HG03196 (cell line): ENCODE measurements at regions not wholly inside any gene's neighbourhood (a gene's known extent, or its start where the extent isn't known, plus 50 kb on each side); places are given as distances from the start of the nearest gene placed in this dataset.
"Not testable (repeated sequence)": the region's sequence is repeated elsewhere in the genome, so short reads cannot be mapped to it uniquely, and the experiment has no call there.

Experiments used
- ATAC-seq: cut with Tn5 transposase; IDR thresholded peaks from one replicate; pipeline ENCODE4 v1.9.1; 2021; ENCODE audit not compliant: unreplicated experiment

DNA sequence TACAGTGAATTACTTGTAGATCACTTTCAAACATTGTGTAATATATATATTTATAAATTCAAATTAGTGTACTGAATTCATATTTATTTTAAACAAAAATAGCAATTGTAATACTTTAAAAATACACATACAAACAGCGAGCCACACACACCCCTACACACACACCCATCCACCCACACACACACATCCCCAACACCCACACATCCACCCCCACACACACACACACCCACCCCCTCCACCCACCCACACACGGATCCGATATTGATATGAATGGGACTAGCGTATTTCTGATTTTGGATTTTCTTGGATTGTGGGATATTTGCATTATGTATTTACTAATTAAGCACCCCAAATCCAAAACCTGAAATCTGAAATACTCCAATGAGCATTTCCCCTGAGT lies 451.2 kb downstream of the PCDH7 start:
- no peak for ATAC-seq

- no peak for ATAC-seq
Measured at GRCh38 chr4:31175242-31175910, 455.2 kb downstream of the PCDH7 start.

GRCh38 chr4:31183256-31183655 lies 463.1 kb downstream of the PCDH7 start:
- no peak for ATAC-seq

DNA sequence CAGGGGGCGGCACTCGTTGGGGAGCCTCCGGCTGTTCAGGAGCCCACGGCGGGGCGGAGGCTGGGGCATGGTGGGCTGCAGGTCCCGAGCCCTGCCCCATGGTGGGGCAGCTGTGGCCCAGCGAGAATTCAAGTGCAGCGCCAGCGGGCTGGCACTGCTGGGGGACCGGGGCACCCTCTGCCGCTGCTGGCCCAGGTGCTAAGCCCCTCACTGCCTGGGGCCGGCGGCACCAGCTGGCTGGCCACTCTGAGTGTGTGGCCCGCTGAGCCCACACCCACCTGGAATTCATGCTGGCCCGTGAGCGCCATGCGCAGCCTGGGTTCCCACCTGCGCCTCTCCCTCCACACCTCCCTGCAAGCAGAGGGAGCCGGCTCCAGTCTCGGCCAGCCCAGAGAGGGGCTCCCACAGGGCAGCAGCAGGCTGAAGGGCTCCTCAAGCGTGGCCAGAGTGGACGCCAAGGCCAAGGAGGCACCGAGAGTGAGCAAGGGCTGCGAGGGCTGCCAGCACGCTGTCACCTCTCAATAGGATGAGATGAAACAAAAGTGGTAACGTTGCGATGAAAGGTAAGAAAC lies 464.9 kb downstream of the PCDH7 start:
- ATAC-seq = no peak

DNA sequence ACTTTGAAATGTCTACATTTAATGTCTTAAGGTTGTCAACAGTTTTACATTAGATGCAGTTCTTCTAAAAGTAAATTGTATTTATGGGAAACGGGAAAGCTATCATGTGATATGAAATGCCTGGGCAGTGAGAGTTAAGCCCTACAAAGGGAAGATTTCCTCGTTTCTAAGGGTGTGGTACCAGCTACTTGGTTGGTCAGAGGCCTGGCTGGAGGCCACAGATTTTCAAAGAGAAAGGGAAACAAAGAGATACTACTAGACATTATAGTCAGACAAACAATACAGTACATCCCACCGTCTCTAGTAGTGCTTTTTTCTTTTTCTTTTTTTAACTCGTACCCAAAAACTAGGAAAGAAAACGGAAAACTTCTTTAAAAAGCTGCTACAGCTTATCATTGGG lies 467.8 kb downstream of the PCDH7 start:
- ATAC-seq = no peak

GRCh38 chr4:31189938-31190337 lies 469.8 kb downstream of the PCDH7 start:
- ATAC-seq = no peak

DNA sequence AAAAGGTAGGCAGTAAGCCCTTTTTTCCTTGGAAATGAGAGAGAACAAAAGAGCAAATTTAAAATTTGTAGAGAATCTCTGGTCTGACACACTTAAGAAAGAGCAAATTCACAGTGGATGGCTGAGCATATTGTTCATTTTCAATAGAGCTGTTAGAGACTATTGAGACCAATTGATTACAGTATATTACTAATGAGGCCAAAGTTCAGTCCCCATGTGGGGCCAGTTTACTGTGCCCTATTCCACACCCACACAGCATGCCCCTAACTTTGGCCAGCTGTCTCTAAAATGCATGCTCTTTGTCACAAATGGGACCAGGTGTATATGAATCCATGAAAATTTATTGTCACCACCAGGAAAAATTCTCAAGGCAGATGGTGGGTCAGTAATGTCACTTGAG lies 470.5 kb downstream of the PCDH7 start:
- ATAC-seq = no peak

DNA sequence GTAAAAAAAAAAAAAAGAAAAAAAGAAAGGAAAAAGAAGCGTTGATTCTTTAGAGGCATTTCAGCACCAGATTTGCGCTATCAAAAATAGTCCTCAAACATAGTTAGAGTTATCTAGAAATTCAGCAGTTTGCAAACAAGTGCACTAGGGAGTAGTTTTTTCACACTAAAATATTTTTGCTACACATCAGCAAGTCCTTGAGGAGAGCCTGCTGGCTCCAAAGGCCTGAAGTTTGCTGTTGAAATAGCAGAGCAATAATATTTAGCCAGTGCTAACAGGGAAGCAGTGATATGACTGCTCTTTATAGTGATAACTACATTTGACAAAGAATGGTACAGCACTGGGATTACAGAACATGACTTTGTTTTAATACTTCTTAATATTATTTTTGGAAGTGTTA lies 472.2 kb downstream of the PCDH7 start:
- ATAC-seq = no peak

DNA sequence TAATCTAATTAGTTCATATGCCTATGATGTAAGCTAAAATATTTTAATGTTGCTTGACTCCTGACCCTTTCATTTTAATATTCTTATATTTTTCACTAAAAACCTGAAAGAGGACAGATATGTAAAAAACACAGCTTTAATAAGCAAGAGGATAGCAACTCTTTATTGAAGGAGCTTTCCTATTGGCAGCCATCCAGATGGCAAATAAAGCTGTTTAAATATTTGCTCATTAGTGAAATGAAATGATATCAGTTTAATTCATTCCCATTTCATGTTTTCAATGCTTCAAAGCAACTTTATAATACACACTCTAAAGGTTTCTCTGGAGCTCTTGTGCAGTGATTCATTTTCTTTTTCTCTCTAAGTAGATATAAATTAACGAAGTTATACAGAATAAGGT lies 473.4 kb downstream of the PCDH7 start:
- no peak for ATAC-seq

DNA sequence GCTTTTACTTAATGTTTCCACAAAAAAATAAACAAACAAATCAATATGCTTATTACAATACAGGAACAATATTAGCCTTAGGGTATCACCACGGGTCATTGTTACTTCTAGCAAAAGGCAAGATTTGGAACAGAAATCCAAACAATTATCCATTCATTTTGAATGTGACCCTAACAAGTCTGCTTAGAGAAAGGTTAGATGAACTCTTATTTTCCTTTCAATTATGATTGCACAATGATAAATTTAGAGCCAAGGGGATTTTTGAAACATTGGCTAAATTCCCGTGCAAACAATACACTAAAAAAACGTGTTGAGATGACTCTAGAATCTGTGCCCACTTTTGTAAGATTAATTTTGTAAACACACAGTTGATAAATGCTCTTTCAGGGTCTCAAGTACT lies 474.7 kb downstream of the PCDH7 start:
- ATAC-seq = no peak

GRCh38 chr4:31199644-31200043 lies 479.5 kb downstream of the PCDH7 start:
- no peak for ATAC-seq

DNA sequence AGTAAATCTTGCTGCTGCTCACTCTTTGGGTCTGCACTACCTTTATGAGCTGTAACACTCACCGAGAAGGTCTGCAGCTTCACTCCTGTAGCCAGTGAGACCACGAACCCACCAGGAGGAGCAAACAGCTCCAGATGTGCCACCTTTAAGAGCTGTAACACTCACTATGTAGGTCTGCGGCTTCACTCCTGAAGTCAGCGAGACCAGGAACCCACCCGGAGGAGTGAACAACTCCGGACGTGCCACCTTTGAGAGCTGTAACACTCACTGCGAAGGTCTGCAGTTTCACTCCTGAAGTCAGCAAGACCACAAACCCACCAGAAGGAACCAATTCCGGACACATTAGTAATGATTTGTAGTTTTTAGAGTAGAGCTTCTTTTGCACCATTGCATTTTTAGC lies 481.9 kb downstream of the PCDH7 start:
- ATAC-seq = not testable (repeated sequence)

DNA sequence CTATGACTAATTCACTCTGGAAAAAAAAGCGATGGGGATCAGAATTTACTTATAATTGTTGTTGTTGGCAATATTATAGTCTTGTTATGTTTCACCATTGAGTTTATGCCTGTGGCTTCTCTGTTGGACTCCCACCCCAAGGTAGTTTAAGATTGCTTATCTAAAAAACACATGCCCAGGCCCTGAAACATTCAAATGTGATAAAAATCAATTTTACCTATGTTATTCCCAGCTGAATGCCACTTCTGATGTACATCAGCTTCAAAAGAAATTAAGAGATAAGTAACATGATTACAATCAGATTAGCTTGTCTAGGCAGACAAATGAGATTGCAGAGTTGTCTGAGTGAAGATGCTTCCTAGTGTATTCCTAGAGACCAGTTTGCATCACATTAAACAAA lies 484.7 kb downstream of the PCDH7 start:
- ATAC-seq = no peak

DNA sequence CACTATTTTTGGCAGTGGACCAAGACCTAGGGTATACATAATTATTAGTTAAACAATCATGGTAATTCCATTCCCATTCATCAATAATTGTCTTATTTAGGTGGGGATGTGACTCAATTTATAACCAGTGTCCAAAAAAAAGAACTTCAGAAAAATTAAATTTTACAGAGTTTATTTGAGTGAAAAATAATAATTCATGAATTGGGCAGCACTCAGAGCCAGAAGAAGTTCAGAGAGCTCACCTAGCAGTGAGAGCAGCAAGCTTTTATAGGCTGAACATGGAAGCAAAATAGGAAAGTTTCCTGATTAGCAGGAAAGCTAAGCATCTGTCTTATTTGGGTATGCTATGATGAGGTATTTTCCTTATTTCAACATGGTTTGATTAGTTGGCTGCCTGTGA lies 500.8 kb downstream of the PCDH7 start:
- no peak for ATAC-seq

- no peak for ATAC-seq
Measured at GRCh38 chr4:31228068-31228467, 507.9 kb downstream of the PCDH7 start.

DNA sequence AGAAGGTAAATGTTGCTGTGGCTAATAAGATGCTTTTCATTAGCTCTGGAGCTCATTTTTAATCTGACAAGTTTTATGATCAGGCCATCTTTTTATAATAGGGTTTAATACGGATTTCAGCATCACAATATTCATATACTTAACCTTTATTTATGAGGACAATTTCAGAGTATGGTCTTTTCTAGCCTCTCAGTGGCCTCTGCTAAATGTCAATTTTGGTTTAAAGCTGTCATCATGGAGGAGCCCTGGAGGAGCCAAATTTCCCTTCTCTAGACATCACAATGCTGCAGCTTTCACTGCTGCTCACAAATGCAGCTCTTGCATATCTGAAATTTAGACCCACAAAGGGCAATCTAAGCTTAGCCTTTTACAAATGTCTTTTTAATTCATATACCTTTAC lies 510.4 kb downstream of the PCDH7 start:
- no peak for ATAC-seq

GRCh38 chr4:31234494-31234893 lies 514.3 kb downstream of the PCDH7 start:
- no peak for ATAC-seq

GRCh38 chr4:31234901-31235300 lies 514.7 kb downstream of the PCDH7 start:
- ATAC-seq = no peak

DNA sequence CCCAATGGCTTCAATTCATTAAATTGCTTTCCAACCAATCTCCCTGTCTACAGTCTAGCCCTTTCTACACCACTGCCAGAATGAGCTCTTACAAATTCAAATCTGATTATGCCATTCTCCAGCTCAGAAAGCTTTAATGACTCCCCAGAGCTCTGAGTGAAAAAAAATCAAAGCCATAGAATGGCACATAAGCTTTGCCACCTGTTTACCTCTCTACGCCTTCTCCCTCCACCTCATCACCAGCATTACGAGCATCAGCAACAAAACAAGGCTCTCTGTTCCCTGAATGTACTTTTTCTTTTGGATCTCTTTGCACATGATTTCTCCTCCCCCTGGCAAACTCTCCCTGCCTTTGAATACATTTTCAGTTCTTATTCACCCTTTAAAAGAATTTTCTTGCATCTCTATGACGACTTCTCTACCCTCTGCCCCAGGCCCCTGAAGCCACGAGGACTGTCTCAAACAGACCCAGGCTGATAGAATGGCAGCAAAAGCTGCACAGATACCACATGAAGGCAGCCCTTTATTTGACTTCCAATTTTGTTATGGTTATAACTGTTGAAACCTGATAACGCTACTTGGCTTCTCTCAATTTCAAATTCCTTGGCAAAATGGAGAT lies 516.0 kb downstream of the PCDH7 start:
- ATAC-seq = no peak

GRCh38 chr4:31236639-31237173 lies 516.5 kb downstream of the PCDH7 start:
- ATAC-seq = no peak

- ATAC-seq = no peak
Measured at GRCh38 chr4:31237233-31237632, 517.1 kb downstream of the PCDH7 start.

- no peak for ATAC-seq
Measured at GRCh38 chr4:31239886-31240285, 519.7 kb downstream of the PCDH7 start.
